ENCODE measurements at regions not wholly inside any gene's neighbourhood (a gene's known extent, or its start where the extent isn't known, plus 50 kb on each side); places are given as distances from the start of the nearest gene placed in this dataset.

DNA sequence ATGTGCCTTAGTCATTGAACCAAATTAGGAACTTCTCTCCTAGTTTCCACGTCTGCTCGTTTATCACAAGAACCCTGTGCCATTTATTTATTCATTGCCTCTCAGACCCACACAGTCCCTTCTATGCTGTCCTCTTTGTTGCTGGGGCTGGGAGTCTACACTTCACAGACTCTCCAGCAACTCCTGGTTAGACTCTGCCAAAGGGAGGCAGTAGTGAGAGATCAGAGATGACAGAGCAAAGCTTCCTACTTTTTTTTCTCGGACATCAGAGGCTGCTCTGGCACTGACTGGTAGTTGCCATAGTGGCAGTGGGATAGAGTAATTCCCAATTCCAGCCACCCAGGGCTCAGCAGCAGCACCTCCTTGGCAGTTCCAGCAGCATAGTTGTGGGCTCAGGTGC, 277.5 kb downstream of the BCL11A start:
- intact Hi-C loops (cut with micrococcal nuclease; ENCODE audit: unreplicated experiment) = no loop called here
- no peak for FAIRE-seq
- Histone ChIP-seq H3K4me2 (ENCODE audit: control insufficient read depth, insufficient read depth) (no peak overlapping the region), H4K20me1 (ENCODE audit: control insufficient read depth, insufficient read depth) (no peaks in the 10 kb centered on the region), H3K9me3 (replicated peaks; ENCODE audit: control insufficient read depth, insufficient read depth, low read length) (peaks cover 2% of the 10 kb centered on the region; the same call in 1 of the 3 replicates), H3K4me3 (no peak overlapping the region), H2AFZ (ENCODE audit: control insufficient read depth, low read depth, low read length) (no peak overlapping the region), H3K36me3 (ENCODE audit: control insufficient read depth in 2 of 2, insufficient read depth in 2 of 2, low read length in 1 of 2) (no peaks in the 10 kb centered on the region), H3K79me2 (ENCODE audit: control insufficient read depth, insufficient read depth, low read length) (no peaks in the 10 kb centered on the region), H3K27ac (ENCODE audit: control insufficient read depth, insufficient read depth) (no peak overlapping the region), H3K9ac (ENCODE audit: control insufficient read depth, insufficient read depth, low read length) (no peak overlapping the region), H3K27me3 (replicated peaks in 1 of 2; ENCODE audit: control insufficient read depth in 2 of 2, insufficient read depth in 2 of 2, low read length in 1 of 2) (no peaks in the 10 kb centered on the region; a peak in 1 of 4 replicates), H3K4me1 (ENCODE audit: control insufficient read depth, insufficient read depth, low read length) (no peaks in the 10 kb centered on the region)
- no peak for ATAC-seq
- no TSS peak for BruUV-seq (replicated peaks)
- ChIA-PET RAD21 (ENCODE audit: unreplicated experiment) (no interaction called here), CTCF (no interaction called here), SMC1A (ENCODE audit: uncharacterized antibody, unreplicated experiment) (no interaction called here), POLR2A (no interaction called here)
- DNase-seq (ENCODE audit: low read depth, low spot score) = no peak
- WGBS (ENCODE audit: insufficient coverage, insufficient replicate concordance, low lambda C conversion rate, missing lambda C conversion rate) = 46% methylated on average over 3 of the region's 3 CpGs
- in situ Hi-C loops (cut with MboI) = no loop called here
- TF ChIP-seq POLR2AphosphoS5 (IDR thresholded peaks at IDR 0.05; ENCODE audit: low read length) (no peak), SMAD5 (IDR thresholded peaks at IDR 0.05; ENCODE audit: low read depth) (no peak), DPF2 (IDR thresholded peaks at IDR 0.05) (no peak), BMI1 (IDR thresholded peaks at IDR 0.05; ENCODE audit: borderline replicate concordance) (no peak), KDM1A (IDR thresholded peaks at IDR 0.05; ENCODE audit: borderline replicate concordance) (no peak), PML (IDR thresholded peaks at IDR 0.05; ENCODE audit: low read length) (no peak), CBFB (IDR thresholded peaks at IDR 0.05; ENCODE audit: low read depth) (no peak)
- TF ChIP-seq, protein P1, sequence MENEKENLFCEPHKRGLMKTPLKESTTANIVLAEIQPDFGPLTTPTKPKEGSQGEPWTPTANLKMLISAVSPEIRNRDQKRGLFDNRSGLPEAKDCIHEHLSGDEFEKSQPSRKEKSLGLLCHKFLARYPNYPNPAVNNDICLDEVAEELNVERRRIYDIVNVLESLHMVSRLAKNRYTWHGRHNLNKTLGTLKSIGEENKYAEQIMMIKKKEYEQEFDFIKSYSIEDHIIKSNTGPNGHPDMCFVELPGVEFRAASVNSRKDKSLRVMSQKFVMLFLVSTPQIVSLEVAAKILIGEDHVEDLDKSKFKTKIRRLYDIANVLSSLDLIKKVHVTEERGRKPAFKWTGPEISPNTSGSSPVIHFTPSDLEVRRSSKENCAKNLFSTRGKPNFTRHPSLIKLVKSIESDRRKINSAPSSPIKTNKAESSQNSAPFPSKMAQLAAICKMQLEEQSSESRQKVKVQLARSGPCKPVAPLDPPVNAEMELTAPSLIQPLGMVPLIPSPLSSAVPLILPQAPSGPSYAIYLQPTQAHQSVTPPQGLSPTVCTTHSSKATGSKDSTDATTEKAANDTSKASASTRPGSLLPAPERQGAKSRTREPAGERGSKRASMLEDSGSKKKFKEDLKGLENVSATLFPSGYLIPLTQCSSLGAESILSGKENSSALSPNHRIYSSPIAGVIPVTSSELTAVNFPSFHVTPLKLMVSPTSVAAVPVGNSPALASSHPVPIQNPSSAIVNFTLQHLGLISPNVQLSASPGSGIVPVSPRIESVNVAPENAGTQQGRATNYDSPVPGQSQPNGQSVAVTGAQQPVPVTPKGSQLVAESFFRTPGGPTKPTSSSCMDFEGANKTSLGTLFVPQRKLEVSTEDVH (IDR thresholded peaks at IDR 0.05; ENCODE audit: low read depth, partially characterized antibody) = no peak
- TF ChIP-seq, protein P2, sequence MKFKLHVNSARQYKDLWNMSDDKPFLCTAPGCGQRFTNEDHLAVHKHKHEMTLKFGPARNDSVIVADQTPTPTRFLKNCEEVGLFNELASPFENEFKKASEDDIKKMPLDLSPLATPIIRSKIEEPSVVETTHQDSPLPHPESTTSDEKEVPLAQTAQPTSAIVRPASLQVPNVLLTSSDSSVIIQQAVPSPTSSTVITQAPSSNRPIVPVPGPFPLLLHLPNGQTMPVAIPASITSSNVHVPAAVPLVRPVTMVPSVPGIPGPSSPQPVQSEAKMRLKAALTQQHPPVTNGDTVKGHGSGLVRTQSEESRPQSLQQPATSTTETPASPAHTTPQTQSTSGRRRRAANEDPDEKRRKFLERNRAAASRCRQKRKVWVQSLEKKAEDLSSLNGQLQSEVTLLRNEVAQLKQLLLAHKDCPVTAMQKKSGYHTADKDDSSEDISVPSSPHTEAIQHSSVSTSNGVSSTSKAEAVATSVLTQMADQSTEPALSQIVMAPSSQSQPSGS (IDR thresholded peaks at IDR 0.05; ENCODE audit: low read length) = no peak
- TF ChIP-seq, protein P3, sequence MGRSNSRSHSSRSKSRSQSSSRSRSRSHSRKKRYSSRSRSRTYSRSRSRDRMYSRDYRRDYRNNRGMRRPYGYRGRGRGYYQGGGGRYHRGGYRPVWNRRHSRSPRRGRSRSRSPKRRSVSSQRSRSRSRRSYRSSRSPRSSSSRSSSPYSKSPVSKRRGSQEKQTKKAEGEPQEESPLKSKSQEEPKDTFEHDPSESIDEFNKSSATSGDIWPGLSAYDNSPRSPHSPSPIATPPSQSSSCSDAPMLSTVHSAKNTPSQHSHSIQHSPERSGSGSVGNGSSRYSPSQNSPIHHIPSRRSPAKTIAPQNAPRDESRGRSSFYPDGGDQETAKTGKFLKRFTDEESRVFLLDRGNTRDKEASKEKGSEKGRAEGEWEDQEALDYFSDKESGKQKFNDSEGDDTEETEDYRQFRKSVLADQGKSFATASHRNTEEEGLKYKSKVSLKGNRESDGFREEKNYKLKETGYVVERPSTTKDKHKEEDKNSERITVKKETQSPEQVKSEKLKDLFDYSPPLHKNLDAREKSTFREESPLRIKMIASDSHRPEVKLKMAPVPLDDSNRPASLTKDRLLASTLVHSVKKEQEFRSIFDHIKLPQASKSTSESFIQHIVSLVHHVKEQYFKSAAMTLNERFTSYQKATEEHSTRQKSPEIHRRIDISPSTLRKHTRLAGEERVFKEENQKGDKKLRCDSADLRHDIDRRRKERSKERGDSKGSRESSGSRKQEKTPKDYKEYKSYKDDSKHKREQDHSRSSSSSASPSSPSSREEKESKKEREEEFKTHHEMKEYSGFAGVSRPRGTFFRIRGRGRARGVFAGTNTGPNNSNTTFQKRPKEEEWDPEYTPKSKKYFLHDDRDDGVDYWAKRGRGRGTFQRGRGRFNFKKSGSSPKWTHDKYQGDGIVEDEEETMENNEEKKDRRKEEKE (IDR thresholded peaks at IDR 0.05) = no peak
- TF ChIP-seq, protein P4, sequence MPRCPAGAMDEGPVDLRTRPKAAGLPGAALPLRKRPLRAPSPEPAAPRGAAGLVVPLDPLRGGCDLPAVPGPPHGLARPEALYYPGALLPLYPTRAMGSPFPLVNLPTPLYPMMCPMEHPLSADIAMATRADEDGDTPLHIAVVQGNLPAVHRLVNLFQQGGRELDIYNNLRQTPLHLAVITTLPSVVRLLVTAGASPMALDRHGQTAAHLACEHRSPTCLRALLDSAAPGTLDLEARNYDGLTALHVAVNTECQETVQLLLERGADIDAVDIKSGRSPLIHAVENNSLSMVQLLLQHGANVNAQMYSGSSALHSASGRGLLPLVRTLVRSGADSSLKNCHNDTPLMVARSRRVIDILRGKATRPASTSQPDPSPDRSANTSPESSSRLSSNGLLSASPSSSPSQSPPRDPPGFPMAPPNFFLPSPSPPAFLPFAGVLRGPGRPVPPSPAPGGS (IDR thresholded peaks at IDR 0.05; ENCODE audit: borderline replicate concordance, insufficient read depth, low read depth, low read length, poor library complexity, severe bottlenecking) = no peak
- TF ChIP-seq, protein P5, sequence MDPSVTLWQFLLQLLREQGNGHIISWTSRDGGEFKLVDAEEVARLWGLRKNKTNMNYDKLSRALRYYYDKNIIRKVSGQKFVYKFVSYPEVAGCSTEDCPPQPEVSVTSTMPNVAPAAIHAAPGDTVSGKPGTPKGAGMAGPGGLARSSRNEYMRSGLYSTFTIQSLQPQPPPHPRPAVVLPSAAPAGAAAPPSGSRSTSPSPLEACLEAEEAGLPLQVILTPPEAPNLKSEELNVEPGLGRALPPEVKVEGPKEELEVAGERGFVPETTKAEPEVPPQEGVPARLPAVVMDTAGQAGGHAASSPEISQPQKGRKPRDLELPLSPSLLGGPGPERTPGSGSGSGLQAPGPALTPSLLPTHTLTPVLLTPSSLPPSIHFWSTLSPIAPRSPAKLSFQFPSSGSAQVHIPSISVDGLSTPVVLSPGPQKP (IDR thresholded peaks at IDR 0.05; ENCODE audit: low read depth, low read length) = no peak
- TF ChIP-seq, protein P6, sequence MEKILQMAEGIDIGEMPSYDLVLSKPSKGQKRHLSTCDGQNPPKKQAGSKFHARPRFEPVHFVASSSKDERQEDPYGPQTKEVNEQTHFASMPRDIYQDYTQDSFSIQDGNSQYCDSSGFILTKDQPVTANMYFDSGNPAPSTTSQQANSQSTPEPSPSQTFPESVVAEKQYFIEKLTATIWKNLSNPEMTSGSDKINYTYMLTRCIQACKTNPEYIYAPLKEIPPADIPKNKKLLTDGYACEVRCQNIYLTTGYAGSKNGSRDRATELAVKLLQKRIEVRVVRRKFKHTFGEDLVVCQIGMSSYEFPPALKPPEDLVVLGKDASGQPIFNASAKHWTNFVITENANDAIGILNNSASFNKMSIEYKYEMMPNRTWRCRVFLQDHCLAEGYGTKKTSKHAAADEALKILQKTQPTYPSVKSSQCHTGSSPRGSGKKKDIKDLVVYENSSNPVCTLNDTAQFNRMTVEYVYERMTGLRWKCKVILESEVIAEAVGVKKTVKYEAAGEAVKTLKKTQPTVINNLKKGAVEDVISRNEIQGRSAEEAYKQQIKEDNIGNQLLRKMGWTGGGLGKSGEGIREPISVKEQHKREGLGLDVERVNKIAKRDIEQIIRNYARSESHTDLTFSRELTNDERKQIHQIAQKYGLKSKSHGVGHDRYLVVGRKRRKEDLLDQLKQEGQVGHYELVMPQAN (conservative IDR thresholded peaks at IDR 0.05) = no peak

Measured in GM12878 (cell line).